Umbilical cord (tissue), 1 donor: ENCODE measurements at regions not wholly inside any gene's neighbourhood (a gene's known extent, or its start where the extent isn't known, plus 50 kb on each side); places are given as distances from the start of the nearest gene placed in this dataset.
"Not testable (repeated sequence)": the region's sequence is repeated elsewhere in the genome, so short reads cannot be mapped to it uniquely, and the experiment has no call there.

Source experiments
- DNase-seq: peaks from one replicate; pipeline ENCODE4 v3.0.0-alpha.2; 2015; ENCODE audit warnings: low spot score

DNA sequence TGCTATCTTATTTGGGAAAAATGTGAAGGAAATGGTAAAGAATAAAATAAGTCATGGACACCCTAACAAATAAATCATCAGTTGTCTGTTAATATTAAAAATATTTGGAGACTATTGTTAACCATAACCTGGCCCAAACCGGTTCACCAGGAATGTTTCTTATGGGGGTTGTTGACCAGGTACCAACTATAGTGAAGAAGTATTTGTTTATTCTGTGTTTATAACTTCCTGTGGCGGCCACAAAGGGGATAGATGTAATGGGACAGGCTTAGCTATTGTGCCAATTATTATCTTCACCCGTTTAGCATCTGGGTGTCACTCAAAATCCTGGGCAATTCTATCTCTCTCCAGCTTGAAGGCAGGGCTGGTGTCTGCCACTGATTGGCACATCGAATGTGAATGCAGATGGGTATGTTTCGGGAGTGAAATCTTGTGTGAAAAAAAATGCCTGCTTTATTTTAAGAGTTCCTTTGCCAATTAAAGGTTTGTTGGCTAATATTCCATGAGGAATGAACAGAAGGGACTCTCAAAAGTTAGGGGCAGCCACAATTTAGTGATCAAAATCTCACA is 500.9 kb downstream of the ARL4A start:
- no peak for DNase-seq

DNA sequence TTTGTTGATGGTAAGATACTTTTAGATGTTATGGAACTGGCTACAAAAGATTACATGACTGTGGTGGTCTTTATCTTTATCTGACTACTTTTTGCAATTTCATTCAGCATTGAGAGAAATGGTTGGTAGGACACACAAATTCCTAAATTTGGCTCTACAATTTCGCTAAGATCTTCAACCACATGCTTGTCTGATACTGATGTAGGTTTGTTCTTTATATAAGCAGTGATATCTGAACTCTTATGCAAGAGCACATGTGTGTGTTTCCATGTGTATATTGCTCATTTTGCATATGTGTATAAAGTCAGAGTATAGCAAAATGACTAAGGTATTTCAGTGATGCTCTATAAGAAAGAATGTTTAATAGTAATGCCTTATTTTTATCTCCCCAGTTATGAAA is 501.5 kb downstream of the ARL4A start:
- no peak for DNase-seq

DNA sequence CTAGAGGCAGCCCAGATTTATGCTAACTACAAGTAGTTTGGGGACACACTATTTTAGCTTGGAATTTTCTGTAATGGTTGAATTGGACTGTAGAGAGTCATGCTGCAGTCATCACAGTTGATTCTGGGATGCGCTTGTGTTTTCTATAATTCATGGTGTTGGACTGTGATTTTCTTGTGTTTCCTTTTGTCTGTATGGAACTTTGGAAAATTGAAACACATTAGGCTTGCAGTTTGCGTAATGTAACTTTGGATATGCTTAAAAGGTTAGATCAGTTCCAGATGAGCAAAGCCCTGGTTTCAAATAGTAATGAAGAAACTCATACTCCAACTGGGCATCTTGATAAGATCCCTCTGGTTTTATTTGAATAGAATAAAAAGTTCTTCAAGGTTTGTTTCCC is 502.2 kb downstream of the ARL4A start:
- DNase-seq = no peak

DNA sequence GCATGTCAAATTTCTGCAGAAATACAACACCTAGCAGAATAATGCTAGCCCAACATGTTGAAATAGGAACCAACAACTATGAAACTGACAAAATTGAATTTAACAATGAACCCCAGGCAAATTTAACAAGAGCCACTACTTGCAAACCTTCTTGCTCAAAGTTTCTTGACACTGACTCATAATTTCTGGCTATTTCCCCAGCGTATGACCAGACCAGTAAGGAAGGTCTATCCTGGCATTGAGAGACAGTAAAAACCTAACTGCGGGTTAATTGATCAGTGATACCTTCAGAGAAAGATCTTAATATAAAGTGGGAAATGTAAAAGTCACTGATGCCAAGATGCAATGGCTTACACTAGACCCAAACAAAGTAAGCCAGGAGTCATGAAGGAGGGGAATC is 510.1 kb downstream of the ARL4A start:
- no peak for DNase-seq

DNA sequence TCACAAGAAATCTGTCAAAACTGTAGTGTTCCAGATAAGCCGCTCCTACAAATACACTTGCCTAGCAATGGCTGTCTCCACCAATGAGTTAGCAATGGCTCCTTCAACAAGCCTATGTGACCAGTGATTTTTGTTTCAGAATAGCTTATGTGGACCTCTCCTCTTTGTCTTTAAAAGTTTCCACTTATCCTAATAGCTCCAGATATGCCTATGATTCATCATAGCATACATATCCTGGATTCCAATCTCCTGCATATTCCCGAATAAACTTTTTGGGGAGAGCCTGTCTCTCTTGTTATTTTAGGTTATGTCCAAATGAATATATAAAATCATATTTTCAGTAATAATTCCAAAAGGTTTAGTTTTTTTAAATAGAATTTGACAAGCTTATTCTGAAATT is 510.6 kb downstream of the ARL4A start:
- DNase-seq = no peak

DNA sequence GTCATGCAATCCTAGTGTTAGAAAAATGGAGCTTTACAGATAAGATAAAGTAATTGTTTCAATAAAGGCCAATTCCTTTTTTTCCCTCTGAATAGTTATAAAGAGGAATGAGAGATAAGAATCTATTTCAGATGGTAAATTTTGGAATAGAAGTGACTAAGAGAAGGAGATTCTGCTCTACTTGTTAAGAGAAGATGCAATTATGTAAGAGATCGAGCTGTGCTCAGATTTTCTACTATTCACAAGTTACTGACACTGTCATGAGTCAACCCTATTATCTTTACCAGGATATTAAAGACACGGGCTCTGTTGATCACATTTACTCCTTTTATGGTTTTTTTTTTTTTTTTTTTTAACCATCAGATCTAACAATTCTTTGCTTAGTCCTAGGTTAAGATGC is 511.3 kb downstream of the ARL4A start:
- DNase-seq = no peak

DNA sequence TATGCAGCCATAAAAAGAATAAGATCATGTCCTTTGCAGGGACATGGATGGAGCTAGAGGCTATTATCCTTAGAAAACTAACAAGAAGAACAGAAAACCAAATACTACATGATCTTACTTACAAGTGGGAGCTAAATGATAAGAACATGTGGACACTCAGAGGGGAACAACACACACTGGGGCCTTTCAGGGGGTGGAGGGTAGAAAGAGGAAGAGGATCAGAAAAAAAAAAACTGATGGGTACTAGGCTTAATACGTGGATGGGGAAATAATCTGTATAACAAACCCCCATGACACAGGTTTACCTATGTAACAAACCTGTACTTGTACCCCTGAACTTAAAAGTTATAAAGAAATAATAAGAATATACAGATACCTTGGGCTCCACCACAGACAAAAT is 514.2 kb downstream of the ARL4A start:
- no peak for DNase-seq

DNA sequence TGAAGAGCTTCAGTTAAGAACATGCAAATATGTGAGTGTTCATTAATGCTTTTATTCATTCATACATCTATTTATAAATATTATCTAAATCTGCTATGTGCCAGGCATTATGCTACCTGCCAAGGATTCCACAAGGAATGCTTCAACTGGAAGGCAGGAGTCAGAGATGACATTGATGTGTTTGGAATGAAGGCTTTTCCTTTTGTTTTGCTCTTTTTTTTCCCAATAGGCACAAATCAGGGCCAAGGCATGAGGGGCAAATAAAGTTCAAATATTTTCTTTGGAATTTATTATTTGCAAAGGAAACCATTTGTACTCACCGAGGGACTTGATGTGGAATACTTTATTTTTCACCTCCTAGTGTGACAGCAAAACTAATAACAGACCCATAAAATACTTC is 530.3 kb downstream of the ARL4A start:
- DNase-seq = no peak

DNA sequence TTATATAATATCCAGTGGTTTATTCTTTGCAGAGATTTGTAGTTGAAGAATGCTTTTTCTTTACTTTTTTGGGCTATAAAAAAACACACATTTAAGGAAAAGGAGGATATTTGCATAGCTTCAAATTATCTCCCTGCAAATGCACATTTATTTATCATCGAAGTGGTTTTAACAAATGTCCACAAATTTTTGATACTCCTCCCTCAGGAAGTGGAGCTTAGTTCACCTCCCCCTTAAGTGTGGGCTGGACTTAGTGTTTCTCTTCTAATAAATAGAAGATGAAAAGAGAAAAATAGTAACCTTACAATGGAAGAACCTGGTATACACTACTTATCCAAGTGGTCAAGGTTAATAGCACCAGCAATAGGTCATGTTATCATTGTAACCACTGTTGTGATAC is 537.6 kb downstream of the ARL4A start:
- no peak for DNase-seq

DNA sequence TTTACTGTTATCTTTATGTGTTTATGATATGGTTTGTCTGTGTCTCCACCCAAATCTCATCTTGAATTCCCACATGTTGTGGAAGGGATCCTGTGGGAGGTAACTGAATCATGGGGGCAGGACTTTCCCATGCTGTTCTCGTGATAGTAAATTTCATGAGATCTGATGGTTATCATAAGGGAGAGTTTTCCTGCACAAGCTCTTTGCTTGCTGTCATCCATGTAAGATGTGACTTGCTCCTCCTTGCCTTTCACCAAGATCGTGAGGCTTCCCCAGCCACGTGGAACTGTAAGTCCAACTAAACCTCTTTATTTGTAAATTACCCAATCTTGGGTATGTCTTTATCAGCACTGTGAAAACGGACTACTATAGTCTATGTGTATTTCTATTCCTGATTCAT is 539.0 kb downstream of the ARL4A start:
- DNase-seq = no peak

DNA sequence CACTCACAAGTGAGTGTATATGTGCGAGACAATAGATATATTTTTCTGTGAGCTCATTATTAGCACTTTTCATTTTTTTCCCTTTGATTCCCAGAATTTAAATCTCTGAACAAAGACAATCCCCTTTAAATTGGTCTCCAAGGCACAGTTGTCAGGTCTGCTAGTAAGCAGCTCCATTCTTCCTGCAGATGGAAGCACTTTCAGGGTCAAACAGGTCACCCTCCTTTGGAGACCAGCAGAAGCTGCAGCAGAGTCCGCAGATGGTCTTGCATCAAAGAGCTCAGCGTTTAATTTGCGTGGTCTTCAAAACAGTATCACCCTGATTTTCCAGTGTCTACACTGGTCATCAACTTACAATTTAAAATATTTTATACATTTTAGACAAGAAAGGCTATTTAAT is 543.8 kb downstream of the ARL4A start:
- no peak for DNase-seq

DNA sequence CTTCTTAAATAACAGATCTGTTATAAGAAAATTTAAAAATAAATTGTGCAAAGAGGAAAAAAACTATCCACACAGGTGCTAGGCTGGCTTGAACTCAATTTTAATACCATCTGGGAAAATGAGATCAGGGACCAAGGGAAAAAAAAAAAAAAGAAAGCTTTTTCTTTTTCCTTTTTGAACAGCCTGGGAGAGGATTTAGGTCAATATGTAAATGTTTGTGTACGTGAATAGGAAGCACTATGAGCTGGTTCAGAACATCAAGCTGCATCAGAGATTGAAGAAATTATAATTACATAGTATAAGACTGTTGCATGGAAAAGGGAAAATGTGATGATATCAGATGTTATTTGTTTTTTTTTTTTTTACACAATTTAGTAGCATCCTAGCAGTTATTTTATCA is 548.0 kb downstream of the ARL4A start:
- DNase-seq = no peak

DNA sequence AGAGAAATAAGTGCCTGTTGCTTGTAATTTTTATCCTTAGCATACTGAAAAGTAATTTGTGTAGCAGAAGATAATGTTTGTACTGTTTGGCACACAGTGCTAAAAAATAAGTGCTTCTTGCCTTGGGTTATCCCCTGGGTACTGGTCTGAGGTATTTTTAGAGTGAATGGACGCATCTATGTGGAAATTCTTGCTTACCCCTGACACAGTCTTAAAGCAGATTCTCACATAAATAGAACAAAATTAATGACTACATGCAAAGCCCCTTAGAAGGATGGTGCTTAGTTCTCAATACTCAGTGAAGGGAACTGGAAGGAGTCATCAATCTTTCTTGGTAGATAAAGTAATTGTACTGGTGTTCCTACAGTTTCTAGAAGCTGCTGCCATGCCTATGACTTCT is 548.6 kb downstream of the ARL4A start:
- DNase-seq = no peak

DNA sequence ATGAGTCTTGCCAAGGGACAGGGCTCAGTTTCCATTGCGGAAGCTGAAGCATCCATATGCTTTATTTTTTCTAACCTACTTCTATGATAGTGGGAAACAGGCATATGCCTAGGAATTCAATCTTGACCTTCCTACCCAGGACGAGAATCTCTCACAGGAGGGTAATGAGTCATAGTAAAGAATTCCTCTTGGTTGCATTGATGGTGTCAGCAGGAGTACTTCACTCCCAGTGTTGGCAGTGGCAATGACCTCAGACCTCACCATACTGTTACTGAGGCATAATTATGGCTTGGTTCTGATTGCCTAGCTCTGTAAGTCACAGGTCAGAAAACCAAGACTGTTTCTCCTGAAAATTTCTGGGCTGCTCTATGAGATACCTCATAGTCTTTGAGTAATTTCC is 552.9 kb downstream of the ARL4A start:
- no peak for DNase-seq

DNA sequence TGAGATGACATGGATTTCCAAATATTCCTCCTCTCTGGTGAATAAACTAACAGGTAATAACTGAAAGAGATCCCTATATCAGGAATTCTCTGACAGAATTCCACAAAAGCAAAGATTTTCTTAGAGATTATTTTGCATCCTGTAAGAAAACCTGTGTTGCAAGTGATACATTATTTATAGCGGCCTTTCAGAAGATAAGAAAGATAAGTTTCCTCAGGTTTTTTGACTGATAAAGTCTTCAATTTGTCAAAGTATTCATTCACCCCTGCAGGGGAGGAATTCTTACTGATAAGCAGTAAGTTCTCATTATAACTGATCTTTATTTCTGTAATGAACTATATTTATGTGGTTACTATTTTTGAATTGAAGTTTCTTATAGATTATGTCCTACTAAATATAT is 554.0 kb downstream of the ARL4A start:
- DNase-seq = no peak

DNA sequence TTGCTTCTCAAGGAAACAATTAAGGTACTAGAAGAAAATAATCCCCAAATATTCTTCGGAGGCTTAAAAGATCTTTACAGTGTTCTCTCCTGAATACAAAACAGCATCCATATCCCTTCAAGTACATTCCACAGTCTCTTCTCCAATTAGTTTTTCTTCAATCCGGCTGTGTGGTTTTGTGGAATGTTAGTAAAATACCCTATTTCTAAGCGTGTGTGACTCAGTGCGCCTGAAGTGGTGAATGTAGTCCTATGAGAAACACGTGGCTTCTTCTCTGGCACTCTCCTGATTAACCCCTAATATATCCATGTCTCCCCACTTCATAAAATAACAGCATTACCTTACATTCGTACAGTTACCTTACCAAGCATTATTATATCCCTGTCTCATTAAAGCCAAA is 570.2 kb downstream of the ARL4A start:
- no peak for DNase-seq

DNA sequence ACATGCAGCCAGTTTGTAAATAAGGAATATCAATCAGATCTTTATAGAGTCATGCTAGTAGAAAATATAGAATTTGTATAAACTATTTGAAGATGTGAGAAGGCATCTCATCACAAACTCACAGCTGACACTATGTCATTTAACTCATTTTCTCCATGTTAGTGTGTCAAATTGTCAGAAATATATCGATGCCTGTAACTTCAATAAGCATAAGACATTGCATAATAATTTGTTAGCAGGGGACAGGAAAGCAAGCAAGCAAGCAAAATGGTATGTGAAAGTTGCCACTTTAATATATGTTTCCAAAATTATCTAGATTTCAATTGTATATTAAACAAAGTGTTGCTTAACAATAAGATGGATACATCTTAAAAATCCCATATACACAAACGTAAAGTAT is 571.0 kb downstream of the ARL4A start:
- DNase-seq = no peak

DNA sequence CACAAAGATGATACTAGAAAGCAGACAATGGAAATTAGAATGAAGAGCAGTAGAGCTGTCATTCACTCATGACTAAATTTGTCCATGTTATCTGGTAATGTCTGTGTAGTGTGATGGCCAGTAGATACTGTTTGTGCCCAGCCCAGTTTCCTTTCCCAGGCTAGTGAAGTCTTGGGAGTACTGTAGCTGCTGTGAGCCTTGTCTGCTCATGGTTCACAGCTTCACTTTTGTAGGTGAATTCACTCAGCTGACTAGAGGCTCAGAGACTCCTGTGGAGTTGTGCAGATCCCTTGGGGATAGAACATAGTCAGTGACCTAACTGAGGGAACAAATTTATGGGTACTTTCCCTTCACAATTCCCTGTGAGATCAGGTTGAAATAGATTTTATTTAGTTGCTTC is 572.5 kb downstream of the ARL4A start:
- DNase-seq = no peak

DNA sequence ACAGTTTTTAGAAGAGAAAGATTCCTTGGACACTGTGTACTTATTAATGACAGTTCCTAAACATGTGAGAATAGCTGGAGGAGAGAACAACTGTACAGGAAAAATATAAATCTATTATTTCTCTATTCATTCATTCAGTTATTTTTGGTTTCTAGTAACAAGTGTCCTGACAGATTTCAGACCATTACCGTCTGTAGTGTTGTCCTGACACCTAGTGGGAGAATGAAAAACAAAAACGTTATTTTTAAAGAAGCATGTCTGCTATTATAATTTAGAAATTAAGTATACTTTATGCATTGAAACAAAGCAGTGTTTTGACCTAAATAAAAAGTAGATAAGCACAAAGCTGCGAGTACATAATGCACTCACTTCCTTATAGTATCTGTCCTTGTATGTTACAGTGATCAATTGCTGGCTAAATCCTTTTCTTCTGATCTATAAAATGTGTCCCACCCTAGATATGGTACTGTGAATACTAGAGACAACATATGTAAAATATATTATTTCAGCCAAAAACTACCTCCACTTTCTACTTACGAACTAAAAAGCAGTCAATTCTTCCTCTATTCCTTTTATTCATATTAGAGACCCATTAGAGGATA is 575.6 kb downstream of the ARL4A start:
- DNase-seq = peak; percentile 65

DNA sequence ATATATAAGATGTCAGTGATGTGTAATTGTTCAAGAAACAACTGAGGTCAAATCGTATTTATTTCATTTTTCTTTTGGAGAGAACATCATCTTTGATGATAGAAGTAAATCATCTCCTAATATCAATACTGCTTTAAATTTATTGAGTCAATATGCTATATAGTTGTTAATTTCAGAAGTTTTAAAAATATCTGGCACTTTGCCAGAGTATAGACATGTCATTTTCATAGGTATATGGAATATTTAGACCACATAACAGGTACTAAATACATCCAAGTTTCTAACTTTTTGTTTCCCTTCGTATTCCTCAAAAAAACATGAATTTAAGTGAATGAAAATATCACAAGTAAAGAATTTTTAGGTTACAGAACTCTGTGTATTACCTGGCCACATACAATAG is 577.8 kb downstream of the ARL4A start:
- DNase-seq = no peak

DNA sequence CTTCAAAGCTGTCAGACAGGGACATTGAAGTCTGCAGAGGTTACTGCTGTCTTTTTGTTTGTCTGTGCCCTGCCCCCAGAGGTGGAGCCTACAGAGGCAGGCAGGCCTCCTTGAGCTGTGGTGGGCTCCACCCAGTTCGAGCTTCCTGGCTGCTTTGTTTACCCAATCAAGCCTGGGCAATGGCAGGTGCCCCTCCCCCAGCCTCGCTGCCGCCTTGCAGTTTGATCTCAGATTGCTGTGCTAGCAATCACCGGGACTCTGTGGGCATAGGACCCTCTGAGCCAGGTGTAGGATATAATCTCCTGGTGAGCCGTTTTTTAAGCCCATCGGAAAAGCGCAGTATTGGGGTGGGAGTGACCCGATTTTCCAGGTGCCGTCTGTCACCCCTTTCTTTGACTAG is 586.8 kb downstream of the ARL4A start:
- not testable (repeated sequence) for DNase-seq

DNA sequence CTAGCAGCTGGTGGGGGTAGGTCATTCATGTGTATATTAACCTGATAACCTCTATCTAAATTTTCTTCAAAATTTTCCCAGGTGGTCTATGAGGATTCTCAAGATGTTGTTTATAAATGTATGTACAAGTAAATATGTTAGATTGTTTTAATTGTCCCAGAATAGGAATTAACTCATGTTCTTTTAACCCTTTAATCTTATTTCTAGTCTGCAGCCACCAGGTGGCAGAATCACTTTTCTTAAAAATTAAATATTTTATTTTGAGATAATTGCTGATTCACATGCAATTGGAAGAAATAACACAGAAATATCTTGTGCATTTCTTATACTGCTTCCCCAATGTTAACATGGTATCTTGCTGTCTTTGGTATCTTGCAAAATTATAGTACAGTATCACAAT is 589.5 kb downstream of the ARL4A start:
- no peak for DNase-seq

DNA sequence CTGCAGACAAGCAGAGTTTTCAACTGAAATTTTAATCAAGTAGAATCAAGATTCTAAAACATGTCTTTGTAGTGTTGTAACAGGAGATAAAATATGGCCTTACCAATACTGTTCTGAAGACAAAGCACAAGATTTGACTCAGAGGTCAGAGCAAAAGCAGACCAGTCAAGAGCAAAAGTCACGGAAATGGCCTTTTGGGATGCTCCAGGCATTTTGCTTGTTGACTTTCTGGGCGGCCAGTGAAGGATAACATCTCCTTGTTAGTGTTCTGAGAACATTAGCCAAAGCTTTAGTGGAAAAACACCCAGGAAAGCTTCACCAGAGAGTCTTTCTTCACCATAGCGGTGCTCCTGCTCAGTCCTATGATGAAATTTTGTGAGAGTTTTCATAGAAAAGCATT is 590.6 kb downstream of the ARL4A start:
- no peak for DNase-seq

DNA sequence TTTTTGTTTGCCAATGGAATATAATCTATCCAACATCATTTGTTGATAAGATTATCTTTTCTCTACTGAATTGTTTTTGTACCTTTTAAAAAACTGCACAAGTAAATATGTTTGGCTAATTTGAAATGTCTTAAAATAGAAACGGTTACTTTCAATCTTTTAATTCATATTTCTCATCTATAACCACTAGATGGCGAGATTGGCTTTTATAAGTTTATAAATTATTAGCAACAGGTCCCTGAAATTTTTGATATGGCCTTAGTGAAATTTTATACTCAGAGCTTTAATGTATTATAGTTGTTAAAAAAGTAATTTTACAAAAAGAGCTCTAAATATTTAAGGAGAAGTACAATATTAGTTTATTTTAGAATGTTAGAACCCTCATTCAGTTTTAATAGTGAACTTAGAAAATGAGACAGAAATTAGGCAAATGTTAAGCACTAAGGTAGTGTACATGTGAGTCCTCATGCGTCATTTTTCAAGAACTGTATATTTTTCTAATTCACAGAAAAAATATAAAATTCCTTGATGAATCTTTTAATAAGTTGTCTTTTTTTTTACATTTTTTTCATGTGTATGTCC is 592.5 kb downstream of the ARL4A start:
- peak; percentile 11 for DNase-seq
